NCI-H187 treated with DMSO at 0.1 percent for 48 hours (cell line): ENCODE measurements at regions not wholly inside any gene's neighbourhood (a gene's known extent, or its start where the extent isn't known, plus 50 kb on each side); places are given as distances from the start of the nearest gene placed in this dataset.
"Not testable (repeated sequence)": the region's sequence is repeated elsewhere in the genome, so short reads cannot be mapped to it uniquely, and the experiment has no call there.

Experiments used
- DNase-seq: peaks from one replicate; lab custom pipeline; 2025; lab: John Stamatoyannopoulos, UW

GRCh38 chr12:124674937-124675336 lies 107.5 kb upstream of the NCOR2 start:
- no peak for DNase-seq

- no peak for DNase-seq
Observed at GRCh38 chr12:124673801-124674617, 106.6 kb upstream of the NCOR2 start.

GRCh38 chr12:124669271-124669721 lies 101.9 kb upstream of the NCOR2 start:
- DNase-seq = not testable (repeated sequence)

GRCh38 chr12:124668602-124669001 lies 101.2 kb upstream of the NCOR2 start:
- no peak for DNase-seq

- no peak for DNase-seq
Observed at GRCh38 chr12:124667506-124668326, 100.3 kb upstream of the NCOR2 start.

GRCh38 chr12:124666722-124667259 lies 99.4 kb upstream of the NCOR2 start:
- no peak for DNase-seq

- DNase-seq = no peak
Observed at GRCh38 chr12:124665511-124665910, 98.1 kb upstream of the NCOR2 start.

GRCh38 chr12:124664395-124665111 lies 97.1 kb upstream of the NCOR2 start:
- DNase-seq = no peak

- DNase-seq = no peak
Observed at GRCh38 chr12:124663771-124664366, 96.5 kb upstream of the NCOR2 start.

- no peak for DNase-seq
Observed at GRCh38 chr12:124663206-124663605, 95.8 kb upstream of the NCOR2 start.

GRCh38 chr12:124661341-124661740 lies 93.9 kb upstream of the NCOR2 start:
- no peak for DNase-seq

GRCh38 chr12:124660851-124661250 lies 93.4 kb upstream of the NCOR2 start:
- no peak for DNase-seq

- no peak for DNase-seq
Observed at GRCh38 chr12:124658806-124659402, 91.5 kb upstream of the NCOR2 start.

- DNase-seq = no peak
Observed at GRCh38 chr12:124658302-124658701, 90.9 kb upstream of the NCOR2 start.

- DNase-seq = no peak
Observed at GRCh38 chr12:124656947-124657434, 89.6 kb upstream of the NCOR2 start.

GRCh38 chr12:124655698-124656516 lies 88.5 kb upstream of the NCOR2 start:
- DNase-seq = no peak

GRCh38 chr12:124655048-124655697 lies 87.8 kb upstream of the NCOR2 start:
- DNase-seq = no peak

GRCh38 chr12:124654666-124655047 lies 87.2 kb upstream of the NCOR2 start:
- no peak for DNase-seq

- DNase-seq = no peak
Observed at GRCh38 chr12:124653169-124653931, 85.9 kb upstream of the NCOR2 start.
